BE2C (cell line): ENCODE measurements at regions not wholly inside any gene's neighbourhood (a gene's known extent, or its start where the extent isn't known, plus 50 kb on each side); places are given as distances from the start of the nearest gene placed in this dataset.

Experiments
- DNase-seq: peaks from one replicate; pipeline ENCODE4 v3.0.0-alpha.2; 2020
- H3K27me3 ChIP-seq: fragments of 250-450 bp; sonication (Bioruptor Pico); 2 replicates; pipeline ENCODE4 v1.5.1; 2020; ENCODE audit warnings: mild to moderate bottlenecking
- H3K36me3 ChIP-seq: fragments of 250-450 bp; sonication (Bioruptor Pico); 2 replicates; pipeline ENCODE4 v1.5.1; 2020; ENCODE audit warnings: mild to moderate bottlenecking
- H3K4me1 ChIP-seq: fragments of 250-450 bp; sonication (Bioruptor Pico); 2 replicates; pipeline ENCODE4 v1.5.1; 2020
- H3K4me3 ChIP-seq: 2 replicates; pipeline ENCODE4 v1.5.1; 2011; ENCODE audit warnings: low read depth, low read length
- H3K9me3 ChIP-seq: fragments of 250-450 bp; sonication (Bioruptor Pico); 2 replicates; pipeline ENCODE4 v1.5.1; 2020
- CTCF ChIP-seq: IDR thresholded peaks from 2 replicates; pipeline ENCODE4 v1.5.1; 2012; ENCODE audit warnings: mild to moderate bottlenecking, low read depth, low read length

DNA sequence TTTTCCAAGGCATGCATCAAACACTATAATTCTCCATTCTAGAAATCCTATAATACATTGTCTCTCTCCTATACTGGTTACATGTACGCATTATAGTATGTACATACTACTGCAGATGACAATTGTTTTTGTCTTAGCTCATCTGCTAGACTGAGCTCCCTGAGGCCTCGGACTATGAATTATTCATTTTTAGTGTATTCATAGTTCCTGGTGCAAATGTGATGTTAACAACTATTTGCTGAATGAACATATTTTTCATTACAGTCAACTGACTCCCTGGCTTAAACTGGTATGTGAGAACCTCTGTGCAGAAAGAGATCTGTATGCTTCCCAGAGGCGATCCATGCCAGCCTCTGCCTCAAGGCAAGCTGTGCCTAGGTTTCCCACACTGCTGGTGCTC lies 91.8 kb upstream of the PARP11 start:
- peaks cover 38% of the 10 kb centered on the region for H3K27me3 ChIP-seq
- TF ChIP-seq CTCF = no peak
- DNase-seq = no peak
- H3K36me3 ChIP-seq = no peaks in the 10 kb centered on the region
- no peaks in the 10 kb centered on the region for H3K4me1 ChIP-seq
- H3K9me3 ChIP-seq = no peaks in the 10 kb centered on the region
- no peak overlapping the region for H3K4me3 ChIP-seq

DNA sequence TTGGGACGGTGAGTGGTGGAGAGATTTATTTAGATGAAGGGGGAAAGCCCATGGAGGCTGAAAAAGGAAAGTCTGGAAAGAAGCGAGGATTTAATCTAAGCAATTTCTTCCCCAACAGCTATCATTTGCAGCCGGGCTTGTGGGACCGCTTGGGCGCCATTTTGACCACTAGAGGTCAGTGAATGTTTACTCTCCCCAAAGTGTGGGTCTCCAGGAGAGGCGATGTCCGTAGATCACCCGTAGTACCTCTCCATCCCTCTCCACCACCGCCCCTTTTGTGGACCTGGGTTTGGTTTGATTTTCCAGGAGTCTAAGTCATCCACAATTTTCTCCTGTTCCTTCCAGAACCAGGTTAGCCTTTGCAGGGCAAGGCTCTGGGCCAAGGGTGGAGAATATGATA lies 91.2 kb upstream of the PARP11 start:
- Histone ChIP-seq H3K36me3 (no peaks in the 10 kb centered on the region), H3K4me1 (no peaks in the 10 kb centered on the region), H3K9me3 (no peaks in the 10 kb centered on the region), H3K4me3 (no peak overlapping the region), H3K27me3 (peaks cover 37% of the 10 kb centered on the region)
- DNase-seq = no peak
- peak; percentile 43 for TF ChIP-seq CTCF

DNA sequence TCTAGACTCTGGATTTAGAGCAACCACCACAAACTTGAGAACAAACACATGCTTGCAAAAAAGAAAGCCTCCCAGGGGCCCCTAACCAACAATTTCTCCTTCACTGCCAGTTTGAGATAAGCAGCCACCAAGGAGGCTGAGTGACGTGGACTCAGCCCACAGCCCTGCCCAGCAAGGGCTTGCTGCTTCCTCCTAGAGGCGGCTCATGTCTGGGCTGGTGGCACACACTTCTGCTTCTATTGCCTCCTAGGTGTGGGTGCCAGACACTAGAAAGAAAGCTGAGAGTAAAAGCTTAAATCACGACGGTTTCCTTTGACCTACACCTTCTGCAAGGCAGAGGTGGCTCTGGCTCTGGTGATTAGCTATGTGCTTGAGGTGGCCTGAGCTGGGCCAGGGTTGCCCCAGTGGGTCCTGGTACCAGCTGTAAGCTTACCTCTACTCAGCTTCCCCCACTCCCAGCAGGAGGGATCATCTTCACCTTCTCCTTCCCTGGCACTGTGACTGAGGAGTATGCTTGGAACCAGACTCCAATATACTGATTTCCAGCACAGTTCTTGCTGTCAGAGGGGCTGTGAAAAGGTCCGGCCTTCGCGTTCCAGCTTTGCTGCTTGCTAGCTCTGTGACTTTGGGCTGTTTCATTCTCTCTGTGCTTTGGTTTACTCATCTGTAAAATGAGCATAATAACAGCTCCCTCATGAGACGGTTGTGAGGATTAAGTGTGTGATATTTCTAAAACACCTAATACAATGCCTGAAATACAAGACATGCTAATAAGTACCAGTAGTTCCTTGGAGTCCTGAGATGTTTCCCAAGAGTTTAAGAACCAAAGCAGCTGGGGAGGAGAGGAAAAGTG lies 89.7 kb upstream of the PARP11 start:
- Histone ChIP-seq H3K4me1 (no peaks in the 10 kb centered on the region), H3K4me3 (no peak overlapping the region), H3K9me3 (no peaks in the 10 kb centered on the region), H3K27me3 (peaks cover 23% of the 10 kb centered on the region), H3K36me3 (no peaks in the 10 kb centered on the region)
- no peak for DNase-seq
- TF ChIP-seq CTCF = no peak

DNA sequence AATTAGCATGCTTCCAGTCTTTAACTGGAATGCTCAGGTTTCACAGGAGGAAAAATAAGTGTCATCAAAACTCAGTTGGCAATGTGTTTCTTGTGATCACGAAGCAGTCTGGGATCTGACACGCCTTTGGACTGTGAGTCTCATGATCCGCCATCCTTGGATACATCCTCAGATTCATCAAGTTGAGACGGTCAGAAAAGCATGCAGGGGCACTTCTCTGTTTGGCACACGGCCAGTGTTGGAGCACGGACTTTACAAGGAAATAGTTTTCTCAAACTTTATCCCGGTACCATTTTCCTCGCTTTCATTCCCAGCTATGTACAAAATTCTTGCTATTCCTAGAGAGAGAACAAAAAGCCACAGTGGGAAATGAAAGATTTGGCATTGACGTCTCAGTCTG lies 88.4 kb upstream of the PARP11 start:
- DNase-seq = no peak
- Histone ChIP-seq H3K36me3 (no peaks in the 10 kb centered on the region), H3K27me3 (peaks cover 22% of the 10 kb centered on the region), H3K4me1 (no peaks in the 10 kb centered on the region), H3K9me3 (no peaks in the 10 kb centered on the region), H3K4me3 (no peak overlapping the region)
- TF ChIP-seq CTCF = no peak

- H3K27me3 ChIP-seq = peaks cover 22% of the 10 kb centered on the region
- DNase-seq = no peak
- no peaks in the 10 kb centered on the region for H3K36me3 ChIP-seq
- H3K9me3 ChIP-seq = no peaks in the 10 kb centered on the region
- no peaks in the 10 kb centered on the region for H3K4me1 ChIP-seq
- no peak overlapping the region for H3K4me3 ChIP-seq
- no peak for TF ChIP-seq CTCF
These were observed 86.8 kb upstream of the PARP11 start for GRCh38 chr12:3959799-3960560.

DNA sequence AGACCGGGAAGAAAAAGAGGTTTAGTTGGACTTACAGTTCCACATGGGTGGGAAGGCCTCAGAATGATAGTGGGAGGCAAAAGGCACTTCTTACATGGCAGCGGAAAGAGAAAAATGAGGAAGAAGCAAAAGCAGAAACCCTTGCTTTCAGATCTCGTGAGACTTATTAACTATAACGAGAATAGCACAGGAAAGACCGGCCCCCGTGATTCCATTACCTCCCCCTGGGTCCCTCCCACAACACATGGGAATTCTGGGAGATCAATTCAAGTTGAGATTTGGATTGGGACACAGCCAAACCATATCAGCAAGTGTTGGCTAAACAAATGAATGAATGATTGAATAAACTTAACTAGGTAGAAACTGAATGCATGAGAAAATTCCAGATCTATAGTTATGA lies 85.3 kb upstream of the PARP11 start:
- Histone ChIP-seq H3K4me1 (no peaks in the 10 kb centered on the region), H3K27me3 (peaks cover 28% of the 10 kb centered on the region), H3K4me3 (no peak overlapping the region), H3K9me3 (no peaks in the 10 kb centered on the region), H3K36me3 (no peaks in the 10 kb centered on the region)
- no peak for DNase-seq
- TF ChIP-seq CTCF = no peak
